ENCODE measurements at regions not wholly inside any gene's neighbourhood (a gene's known extent, or its start where the extent isn't known, plus 50 kb on each side); places are given as distances from the start of the nearest gene placed in this dataset.

- DNase-seq: no peak
Measured at GRCh38 chr11:113634940-113635575, 71.0 kb downstream of the TMPRSS5 start.

DNA sequence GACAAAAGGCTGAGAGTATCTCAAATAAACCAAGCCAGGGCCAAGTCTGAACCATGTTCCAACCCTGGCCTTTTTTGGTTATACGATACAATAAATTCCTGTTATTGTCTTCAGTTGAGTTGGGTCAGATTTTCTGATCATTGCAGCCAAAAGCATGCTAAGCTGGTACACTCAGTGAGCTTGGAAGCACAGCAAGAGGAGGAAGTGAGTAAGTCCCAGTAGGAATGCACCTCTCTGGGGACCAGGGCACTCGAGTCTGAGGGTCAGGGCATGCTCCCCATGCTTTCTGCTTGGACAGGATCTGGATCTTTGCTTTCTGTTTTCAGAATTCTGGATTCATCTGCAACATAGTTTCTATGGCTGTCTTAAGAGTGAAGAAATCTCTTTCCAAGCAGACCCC, 73.1 kb downstream of the TMPRSS5 start:
- no peak for DNase-seq

GRCh38 chr11:113629562-113629961, 76.5 kb downstream of the TMPRSS5 start:
- no peak for DNase-seq

- no peak for DNase-seq
Measured at GRCh38 chr11:113628912-113629311, 77.2 kb downstream of the TMPRSS5 start.

DNA sequence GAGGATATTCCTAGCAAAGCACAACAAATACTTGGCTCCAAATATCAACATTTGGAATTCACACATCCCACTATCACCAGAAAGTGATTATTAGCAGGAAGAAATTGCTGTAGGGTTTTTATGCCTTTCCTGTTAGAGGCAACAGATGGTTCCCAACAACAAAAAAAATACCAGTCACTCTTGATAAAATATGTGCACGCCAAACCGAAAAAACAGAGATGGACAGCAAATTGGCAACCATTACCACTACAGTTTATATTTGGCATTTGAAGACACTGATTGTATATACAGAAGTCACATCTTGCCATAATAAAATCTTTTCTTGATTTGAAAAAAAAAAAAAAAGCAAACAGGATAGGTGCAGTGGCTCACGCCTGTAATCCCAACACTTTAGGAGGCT, 78.2 kb downstream of the TMPRSS5 start:
- no peak for DNase-seq

GRCh38 chr11:113627297-113627696, 78.8 kb downstream of the TMPRSS5 start:
- no peak for DNase-seq

DNA sequence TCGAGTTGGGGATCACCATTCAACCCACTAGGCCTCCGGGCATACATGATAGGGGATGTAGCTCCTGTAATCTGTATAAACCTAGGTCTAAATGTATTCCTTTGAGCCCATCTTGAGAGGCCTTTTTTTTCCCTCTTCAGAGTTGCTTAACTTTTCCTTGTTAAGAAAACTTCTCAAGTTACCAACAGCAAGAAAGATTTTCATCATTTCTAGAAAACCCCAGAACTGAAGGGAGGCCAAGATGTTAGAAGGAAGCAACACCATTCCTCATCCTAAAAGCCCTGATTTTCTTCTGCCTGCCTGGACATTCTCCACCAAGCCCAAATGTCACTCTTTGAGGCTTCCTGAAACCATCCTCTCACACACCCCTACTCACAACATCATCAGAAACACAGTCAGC, 79.4 kb downstream of the TMPRSS5 start:
- DNase-seq: no peak

DNA sequence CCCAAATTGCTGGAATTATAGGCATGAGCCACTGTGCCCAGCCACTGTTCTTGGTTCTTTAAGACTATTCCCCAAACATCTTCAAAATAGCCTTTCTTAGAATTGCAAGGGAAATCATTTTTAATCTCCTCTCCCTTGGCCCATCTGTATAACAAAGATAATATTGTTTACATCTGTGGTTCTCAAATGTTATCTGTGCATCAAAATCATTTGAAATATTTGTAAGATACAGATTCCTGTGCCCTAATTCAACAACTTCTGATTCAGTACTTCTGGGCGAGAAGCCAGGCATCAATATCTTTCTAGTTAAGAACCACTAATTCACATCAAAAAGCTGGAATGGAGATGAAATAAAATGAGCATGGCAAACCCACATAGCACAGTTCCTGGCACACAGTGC, 83.0 kb downstream of the TMPRSS5 start:
- peak in 1 of 56 donors; percentile 18 for DNase-seq

GRCh38 chr11:113618360-113618759, 87.7 kb downstream of the TMPRSS5 start:
- no peak for DNase-seq

DNA sequence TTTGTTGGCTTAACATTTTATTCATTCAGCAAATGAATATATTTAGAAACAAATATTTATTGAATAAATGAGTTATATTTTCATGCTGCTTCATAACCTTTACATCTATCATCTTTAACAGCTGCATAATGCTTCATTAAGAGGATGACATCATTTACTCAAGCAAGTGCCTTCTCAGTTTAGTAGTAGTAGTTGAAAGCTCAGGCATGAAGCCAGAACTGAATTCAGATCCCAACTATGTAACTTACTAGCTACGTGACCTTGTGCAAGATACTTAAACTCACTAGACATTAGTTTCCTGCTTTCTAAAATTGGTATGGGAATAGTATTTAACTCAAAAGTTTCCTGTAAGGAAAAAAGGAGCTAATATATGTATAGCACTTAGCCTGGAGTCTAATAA, 90.3 kb downstream of the TMPRSS5 start:
- no peak for DNase-seq

DNA sequence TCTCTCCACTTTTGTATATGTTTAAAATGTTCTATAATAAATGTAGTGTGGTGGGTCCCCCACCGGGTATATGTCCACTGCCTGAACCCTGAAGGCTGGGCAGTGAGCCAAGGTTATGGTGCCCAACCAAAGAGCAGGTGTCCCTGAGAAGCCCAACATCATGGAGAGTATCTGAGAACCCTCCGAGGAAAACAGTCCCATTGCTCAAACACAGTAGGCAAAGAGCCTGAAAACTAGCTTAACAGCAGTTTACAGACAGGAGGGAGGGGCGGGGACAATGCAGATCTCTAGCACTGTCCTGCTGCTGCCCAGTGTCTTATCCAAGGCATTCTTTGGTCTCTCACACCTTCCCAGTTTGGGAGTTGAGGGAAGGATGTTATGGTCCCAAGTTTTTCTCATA, 91.0 kb downstream of the TMPRSS5 start:
- DNase-seq: no peak

DNA sequence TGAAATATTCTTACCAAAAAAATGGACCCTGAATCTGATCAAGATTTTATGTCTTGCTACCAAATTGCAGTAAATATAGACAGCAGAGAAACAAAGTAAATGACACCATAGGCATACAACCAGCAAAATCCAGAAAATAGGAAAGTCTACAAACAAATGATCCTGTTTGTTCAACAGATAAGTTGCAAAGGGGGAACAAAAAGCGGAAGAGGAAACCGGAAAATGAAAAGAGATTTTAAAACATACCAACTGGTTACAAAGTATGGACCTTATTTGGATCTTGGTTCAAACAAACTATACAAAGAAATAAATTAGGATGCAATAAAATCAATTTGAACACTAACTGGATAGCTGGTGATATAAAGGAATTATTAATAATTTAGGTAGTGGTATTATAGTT, 92.0 kb downstream of the TMPRSS5 start:
- no peak for DNase-seq

DNA sequence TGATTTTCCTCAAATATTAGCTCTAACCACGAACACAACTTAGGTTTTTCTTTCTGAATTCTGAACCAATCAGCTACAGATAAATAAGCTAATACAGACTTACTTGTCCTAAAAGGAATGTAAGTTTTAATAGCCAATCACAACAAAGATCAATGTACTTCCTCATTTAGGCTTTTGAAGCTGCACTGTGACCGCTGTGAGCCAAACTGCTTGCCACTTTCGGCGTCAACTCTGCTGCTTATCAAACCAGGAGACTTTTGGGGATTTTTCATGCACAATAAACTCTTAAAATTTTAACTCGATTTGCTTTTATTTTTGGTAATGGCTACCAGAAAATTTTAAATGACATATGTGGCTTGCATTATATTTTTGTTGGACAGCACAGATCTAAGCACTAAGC, 92.5 kb downstream of the TMPRSS5 start:
- DNase-seq: peak in 1 of 56 donors; percentile 13

GRCh38 chr11:113604186-113604585, 101.9 kb downstream of the TMPRSS5 start:
- DNase-seq: no peak

DNA sequence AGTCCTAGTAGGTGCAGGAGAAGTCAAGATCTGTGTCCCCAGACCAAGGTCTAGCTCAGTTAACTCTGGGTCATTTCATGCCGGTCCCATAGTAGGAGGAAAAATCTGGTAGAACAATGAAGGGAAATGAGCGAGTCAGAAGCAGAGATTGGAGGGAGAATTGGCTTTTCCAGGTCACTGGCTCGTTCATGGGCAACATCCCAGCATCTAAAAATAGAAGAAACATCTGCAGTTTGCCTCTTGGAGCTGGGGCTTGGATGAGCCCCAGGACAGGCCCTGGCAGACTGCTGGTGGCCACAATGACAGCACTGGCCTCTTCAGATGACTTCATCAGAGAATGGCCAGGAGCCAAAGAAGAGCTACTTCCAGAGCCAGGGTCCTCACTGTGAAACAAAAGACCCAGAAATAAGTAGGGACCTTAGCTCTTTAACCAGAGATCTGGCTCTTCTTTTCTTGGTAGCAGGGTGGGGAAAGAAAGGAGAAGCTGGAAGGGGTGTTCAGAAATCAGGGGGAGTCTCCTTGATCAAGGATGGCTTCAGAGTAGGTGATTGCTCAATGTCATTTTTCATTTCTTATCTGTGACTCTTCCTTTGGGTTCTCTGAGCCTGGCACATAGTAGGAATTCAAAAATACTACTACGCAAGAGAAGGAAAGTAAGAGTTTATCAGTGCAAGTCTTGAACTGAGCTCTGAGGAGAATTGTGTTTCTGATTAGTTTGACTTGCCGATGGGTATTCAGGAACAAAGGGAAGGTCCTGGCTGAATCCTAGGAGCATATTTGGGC, 102.6 kb downstream of the TMPRSS5 start:
- DNase-seq: peak in 39 of 56 donors; percentile 2 to 79 (median 37)

GRCh38 chr11:113602483-113602882, 103.6 kb downstream of the TMPRSS5 start:
- no peak for DNase-seq

GRCh38 chr11:113596658-113597057, 109.5 kb downstream of the TMPRSS5 start:
- DNase-seq: no peak

- DNase-seq: no peak
Measured at GRCh38 chr11:113595810-113596594, 110.1 kb downstream of the TMPRSS5 start.

- peak in 5 of 56 donors; percentile 3 to 17 (median 6) for DNase-seq
Measured at GRCh38 chr11:113593698-113594308, 112.3 kb downstream of the TMPRSS5 start.

GRCh38 chr11:113591117-113591516, 115.0 kb downstream of the TMPRSS5 start:
- DNase-seq: no peak

GRCh38 chr11:113587308-113587739, 112.1 kb upstream of the DRD2 start:
- no peak for DNase-seq

GRCh38 chr11:113584371-113584770, 109.2 kb upstream of the DRD2 start:
- DNase-seq: no peak

All from amygdala (tissue), 56 donors.